ENCODE measurements at regions not wholly inside any gene's neighbourhood (a gene's known extent, or its start where the extent isn't known, plus 50 kb on each side); places are given as distances from the start of the nearest gene placed in this dataset.

- TF ChIP-seq NFIC (IDR thresholded peaks at IDR 0.05) (no peak), FOXM1 (IDR thresholded peaks at IDR 0.05; ENCODE audit: borderline replicate concordance, low read depth) (no peak), REST (IDR thresholded peaks at IDR 0.05; ENCODE audit: low read depth) (no peak), EP300 (IDR thresholded peaks at IDR 0.05; ENCODE audit: borderline replicate concordance) (no peak), RAD21 (IDR thresholded peaks at IDR 0.05; ENCODE audit: low read depth) (no peak), YY1 (IDR thresholded peaks at IDR 0.05; ENCODE audit: low read depth) (no peak), MAX (IDR thresholded peaks at IDR 0.05) (no peak), ZBTB7A (IDR thresholded peaks at IDR 0.05; ENCODE audit: low read depth) (no peak), TEAD4 (IDR thresholded peaks at IDR 0.05) (no peak), CEBPB (IDR thresholded peaks at IDR 0.05) (no peak), EGR1 (IDR thresholded peaks at IDR 0.05) (no peak), CREB1 (IDR thresholded peaks at IDR 0.05; ENCODE audit: low read depth) (no peak), TCF12 (IDR thresholded peaks at IDR 0.05; ENCODE audit: low read depth) (no peak), TAF1 (IDR thresholded peaks at IDR 0.05; ENCODE audit: low read depth) (no peak)
- TF ChIP-seq, protein P1, sequence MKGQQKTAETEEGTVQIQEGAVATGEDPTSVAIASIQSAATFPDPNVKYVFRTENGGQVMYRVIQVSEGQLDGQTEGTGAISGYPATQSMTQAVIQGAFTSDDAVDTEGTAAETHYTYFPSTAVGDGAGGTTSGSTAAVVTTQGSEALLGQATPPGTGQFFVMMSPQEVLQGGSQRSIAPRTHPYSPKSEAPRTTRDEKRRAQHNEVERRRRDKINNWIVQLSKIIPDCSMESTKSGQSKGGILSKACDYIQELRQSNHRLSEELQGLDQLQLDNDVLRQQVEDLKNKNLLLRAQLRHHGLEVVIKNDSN (IDR thresholded peaks at IDR 0.05): no peak
Observed at GRCh38 chr6:62516291-62517141, 230.5 kb upstream of the KHDRBS2 start.

DNA sequence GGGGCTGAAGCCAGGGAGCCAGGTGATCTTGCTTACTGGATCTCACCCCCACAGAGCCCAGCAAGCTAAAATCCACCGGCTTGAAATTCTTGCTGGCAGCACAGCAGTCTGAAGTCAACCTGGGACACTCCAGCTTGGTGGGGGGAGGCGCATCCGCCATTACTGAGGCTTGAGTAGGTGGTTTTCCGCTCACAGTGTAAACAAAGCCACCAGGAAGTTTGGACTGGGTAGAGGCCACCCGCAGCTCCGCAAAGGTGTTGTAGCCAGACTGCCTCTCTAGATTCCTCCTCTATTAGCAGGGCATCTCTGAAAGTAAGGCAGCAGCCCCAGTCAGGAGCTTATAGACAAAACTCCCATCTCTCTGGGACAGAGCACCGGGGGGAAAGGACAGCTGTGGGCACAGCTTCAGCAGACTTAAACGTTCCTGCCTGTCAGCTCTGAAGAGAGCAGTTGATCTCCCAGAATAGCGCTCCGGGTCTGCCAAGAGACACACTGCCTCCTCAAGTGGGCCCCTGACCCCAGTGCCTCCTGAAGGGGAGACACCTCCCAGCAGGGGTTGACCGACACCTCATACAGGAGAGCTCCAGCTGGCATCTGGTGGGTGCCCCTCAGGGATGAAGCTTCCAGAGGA, 206.3 kb upstream of the KHDRBS2 start:
- no peak for TF ChIP-seq NFIC (IDR thresholded peaks at IDR 0.05)

GRCh38 chr6:62480544-62480943, 194.5 kb upstream of the KHDRBS2 start:
- no peak for TF ChIP-seq EP300 (IDR thresholded peaks at IDR 0.05; ENCODE audit: borderline replicate concordance)
- TF ChIP-seq NFIC (IDR thresholded peaks at IDR 0.05): no peak
- TF ChIP-seq MAX (IDR thresholded peaks at IDR 0.05): no peak
- no peak for TF ChIP-seq CEBPB (IDR thresholded peaks at IDR 0.05)
- no peak for TF ChIP-seq EGR1 (IDR thresholded peaks at IDR 0.05)
- no peak for TF ChIP-seq REST (IDR thresholded peaks at IDR 0.05; ENCODE audit: low read depth)
- no peak for TF ChIP-seq ZBTB7A (IDR thresholded peaks at IDR 0.05; ENCODE audit: low read depth)
- no peak for TF ChIP-seq YY1 (IDR thresholded peaks at IDR 0.05; ENCODE audit: low read depth)
- no peak for TF ChIP-seq TCF12 (IDR thresholded peaks at IDR 0.05; ENCODE audit: low read depth)
- TF ChIP-seq FOXM1 (IDR thresholded peaks at IDR 0.05; ENCODE audit: borderline replicate concordance, low read depth): no peak
- TF ChIP-seq RAD21 (IDR thresholded peaks at IDR 0.05; ENCODE audit: low read depth): no peak
- TF ChIP-seq, protein P1 (IDR thresholded peaks at IDR 0.05): no peak
- no peak for TF ChIP-seq TAF1 (IDR thresholded peaks at IDR 0.05; ENCODE audit: low read depth)
- TF ChIP-seq TEAD4 (IDR thresholded peaks at IDR 0.05): no peak
- TF ChIP-seq CREB1 (IDR thresholded peaks at IDR 0.05; ENCODE audit: low read depth): no peak

- TF ChIP-seq FOXM1 (IDR thresholded peaks at IDR 0.05; ENCODE audit: borderline replicate concordance, low read depth) (0 out of 2 replicates have a peak, but pooled peaks have one; percentile 31), CEBPB (IDR thresholded peaks at IDR 0.05) (no peak), ZBTB7A (IDR thresholded peaks at IDR 0.05; ENCODE audit: low read depth) (no peak), NFIC (IDR thresholded peaks at IDR 0.05) (0 out of 2 replicates have a peak, but pooled peaks have one; percentile 6), TEAD4 (IDR thresholded peaks at IDR 0.05) (peak; percentile 96), EP300 (IDR thresholded peaks at IDR 0.05; ENCODE audit: borderline replicate concordance) (peak; percentile 29; the same call in 1 of the 2 replicates), TCF12 (IDR thresholded peaks at IDR 0.05; ENCODE audit: low read depth) (0 out of 2 replicates have a peak, but pooled peaks have one; percentile 33)
Observed at GRCh38 chr6:62479697-62480220, 193.7 kb upstream of the KHDRBS2 start.

- TF ChIP-seq YY1 (IDR thresholded peaks at IDR 0.05; ENCODE audit: low read depth) (no peak), REST (IDR thresholded peaks at IDR 0.05; ENCODE audit: low read depth) (no peak), CEBPB (IDR thresholded peaks at IDR 0.05) (peak; percentile 54; the same call in 1 of the 2 replicates), MAX (IDR thresholded peaks at IDR 0.05) (no peak), TCF12 (IDR thresholded peaks at IDR 0.05; ENCODE audit: low read depth) (no peak)
Observed at GRCh38 chr6:62474793-62475192, 188.8 kb upstream of the KHDRBS2 start.
